ENCODE measurements at regions not wholly inside any gene's neighbourhood (a gene's known extent, or its start where the extent isn't known, plus 50 kb on each side); places are given as distances from the start of the nearest gene placed in this dataset.
"Not testable (repeated sequence)": the region's sequence is repeated elsewhere in the genome, so short reads cannot be mapped to it uniquely, and the experiment has no call there.

DNA sequence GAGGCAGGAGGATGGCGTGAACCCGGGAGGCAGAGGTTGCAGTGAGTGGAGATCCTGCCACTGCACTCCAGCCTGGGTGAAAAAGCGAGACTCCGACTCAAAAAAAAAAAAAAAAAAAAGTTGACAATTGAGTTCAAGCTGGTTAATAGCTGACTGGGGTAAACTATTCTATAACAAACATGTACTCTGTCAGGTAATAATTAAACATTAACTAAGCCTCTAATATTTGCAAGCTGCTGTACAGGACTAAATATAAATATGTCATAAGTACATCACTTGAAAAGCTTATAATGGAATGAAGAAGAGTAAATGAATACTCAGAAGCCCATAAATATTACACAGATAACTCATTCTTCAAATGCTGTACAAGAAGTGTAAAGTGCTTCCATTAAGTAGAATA, 190.4 kb upstream of the CRIM1 start:
- ATAC-seq, result no peak
- Mint-ChIP-seq H3K4me1 (ENCODE audit: low read depth) (no peaks in the 10 kb centered on the region), H3K27me3 (ENCODE audit: low read depth) (peaks cover 9% of the 10 kb centered on the region), H3K4me3 (no peak overlapping the region), H3K9me3 (no peaks in the 10 kb centered on the region), H3K36me3 (ENCODE audit: insufficient read depth) (no peaks in the 10 kb centered on the region)
- no peak for DNase-seq

DNA sequence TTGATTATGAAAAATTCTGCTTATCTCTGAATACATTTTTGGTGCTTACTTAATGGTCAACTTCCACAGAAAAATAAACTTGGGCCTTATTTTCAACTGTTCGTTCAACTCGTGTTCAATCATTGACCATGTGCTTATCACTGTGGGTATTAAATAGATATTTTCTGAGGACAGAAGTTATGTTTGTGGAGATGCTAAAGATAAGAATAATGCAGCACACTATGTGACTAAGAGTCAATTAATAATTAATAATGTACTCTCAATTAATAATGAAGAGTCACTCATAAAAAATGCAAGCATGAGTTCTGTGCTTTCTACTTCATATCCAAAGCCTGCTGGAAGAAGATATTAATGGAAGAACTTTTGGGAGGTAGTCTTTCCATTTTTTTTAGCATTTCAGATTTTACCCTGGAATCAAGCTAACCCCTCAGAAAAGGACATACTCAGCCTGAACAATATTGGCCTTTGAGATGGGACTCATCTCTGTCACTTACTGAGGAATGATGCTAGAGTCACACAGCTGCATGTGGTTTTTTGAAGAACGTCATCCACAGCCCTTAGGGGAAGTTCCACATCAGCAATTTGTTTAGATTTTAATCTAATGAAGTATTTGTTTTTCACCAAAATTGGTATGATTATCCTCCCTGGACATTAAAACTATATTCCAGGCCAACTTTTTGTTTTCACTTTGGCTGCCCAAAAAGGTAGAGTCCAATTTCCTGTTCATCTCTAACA, 191.9 kb upstream of the CRIM1 start:
- no peak overlapping the region for H3K4me3 Mint-ChIP-seq
- ATAC-seq, result no peak
- H3K9me3 Mint-ChIP-seq, result no peaks in the 10 kb centered on the region
- no peaks in the 10 kb centered on the region for H3K4me1 Mint-ChIP-seq (ENCODE audit: low read depth)
- peaks cover 7% of the 10 kb centered on the region for H3K27me3 Mint-ChIP-seq (ENCODE audit: low read depth)
- no peaks in the 10 kb centered on the region for H3K36me3 Mint-ChIP-seq (ENCODE audit: insufficient read depth)
- DNase-seq, result no peak

DNA sequence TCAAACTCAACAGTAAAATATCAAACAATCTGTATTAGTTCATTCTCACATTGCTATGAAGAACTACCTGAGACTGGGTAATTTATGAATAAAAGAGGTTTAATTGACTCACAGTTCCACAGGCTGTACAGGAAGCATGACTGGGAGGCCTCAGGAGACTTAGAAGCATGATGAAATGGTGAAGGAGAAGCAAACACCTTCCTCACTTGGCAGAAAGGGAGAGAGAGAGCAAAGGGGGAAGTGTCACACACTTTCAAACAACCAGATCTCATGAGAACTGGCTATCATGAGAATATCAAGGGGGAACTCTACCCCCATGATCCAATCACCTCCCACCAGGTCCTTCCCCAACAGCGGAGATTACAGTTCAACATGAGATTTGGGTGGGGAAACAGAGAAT, 198.5 kb upstream of the CRIM1 start:
- H3K4me3 Mint-ChIP-seq; H3K36me3 Mint-ChIP-seq (ENCODE audit: insufficient read depth); H3K27me3 Mint-ChIP-seq (ENCODE audit: low read depth); H3K9me3 Mint-ChIP-seq; H3K4me1 Mint-ChIP-seq (ENCODE audit: low read depth); DNase-seq; ATAC-seq: not testable (repeated sequence)

DNA sequence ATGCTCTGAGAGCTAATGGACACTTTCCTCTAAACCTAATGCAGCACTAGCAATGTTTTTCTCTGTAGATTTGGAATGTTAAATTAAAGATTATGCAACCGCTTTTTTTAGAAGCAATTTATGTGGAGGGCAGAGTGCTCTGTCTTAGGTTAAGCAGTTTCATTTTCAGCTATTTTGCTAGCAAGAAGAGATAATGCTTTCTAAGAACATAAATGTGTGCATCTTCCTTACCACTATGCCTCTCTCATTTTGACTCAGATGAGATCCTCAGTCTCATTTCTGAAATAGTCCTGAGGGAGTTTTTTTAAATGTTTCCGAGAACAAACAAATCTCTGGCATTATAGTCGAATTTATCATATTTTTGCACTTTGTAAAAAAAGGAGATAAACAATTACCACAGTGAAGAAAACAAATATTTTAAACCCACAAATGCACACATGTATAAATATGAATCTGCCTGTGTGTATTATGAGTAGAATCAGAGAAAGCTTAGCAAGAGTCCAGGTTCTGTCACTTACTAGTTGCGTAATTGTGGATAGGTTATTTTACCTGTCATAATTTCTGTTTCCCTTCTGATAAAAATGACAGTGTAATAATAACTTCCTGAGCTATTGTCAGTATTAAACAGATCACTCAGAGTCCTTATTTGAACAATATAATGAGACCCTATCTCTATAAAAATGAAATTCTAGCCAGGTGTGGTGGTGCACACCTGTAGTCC, 207.7 kb upstream of the CRIM1 start:
- no peaks in the 10 kb centered on the region for H3K36me3 Mint-ChIP-seq (ENCODE audit: insufficient read depth)
- H3K4me1 Mint-ChIP-seq (ENCODE audit: low read depth), result peaks cover 15% of the 10 kb centered on the region
- no peak overlapping the region for H3K4me3 Mint-ChIP-seq
- H3K27me3 Mint-ChIP-seq (ENCODE audit: low read depth), result peaks cover 2% of the 10 kb centered on the region
- peak; percentile 78 for ATAC-seq
- no peaks in the 10 kb centered on the region for H3K9me3 Mint-ChIP-seq
- no peak for DNase-seq

DNA sequence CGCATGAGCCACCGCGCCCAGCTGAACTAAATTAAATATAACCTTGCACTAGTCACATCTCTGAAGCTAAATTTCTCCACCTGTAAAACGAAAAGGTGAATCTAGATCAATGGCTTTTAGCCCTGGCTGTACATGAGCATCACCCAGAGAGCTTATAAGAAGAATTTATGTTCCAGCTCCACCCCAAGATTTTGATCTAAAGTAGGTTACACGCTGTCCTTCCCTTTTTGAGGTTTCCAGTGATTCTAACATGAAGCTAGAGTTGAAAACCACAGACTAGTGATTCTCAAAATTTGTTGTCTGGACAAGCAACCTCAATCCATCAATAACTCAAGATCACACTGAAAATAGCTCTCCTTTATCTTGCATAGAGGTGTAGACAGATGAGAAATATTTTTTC, 208.8 kb upstream of the CRIM1 start:
- Mint-ChIP-seq H3K27me3 (ENCODE audit: low read depth) (peaks cover 2% of the 10 kb centered on the region), H3K36me3 (ENCODE audit: insufficient read depth) (no peaks in the 10 kb centered on the region), H3K9me3 (no peaks in the 10 kb centered on the region), H3K4me1 (ENCODE audit: low read depth) (peaks cover 15% of the 10 kb centered on the region), H3K4me3 (no peak overlapping the region)
- ATAC-seq, result no peak
- DNase-seq, result no peak

DNA sequence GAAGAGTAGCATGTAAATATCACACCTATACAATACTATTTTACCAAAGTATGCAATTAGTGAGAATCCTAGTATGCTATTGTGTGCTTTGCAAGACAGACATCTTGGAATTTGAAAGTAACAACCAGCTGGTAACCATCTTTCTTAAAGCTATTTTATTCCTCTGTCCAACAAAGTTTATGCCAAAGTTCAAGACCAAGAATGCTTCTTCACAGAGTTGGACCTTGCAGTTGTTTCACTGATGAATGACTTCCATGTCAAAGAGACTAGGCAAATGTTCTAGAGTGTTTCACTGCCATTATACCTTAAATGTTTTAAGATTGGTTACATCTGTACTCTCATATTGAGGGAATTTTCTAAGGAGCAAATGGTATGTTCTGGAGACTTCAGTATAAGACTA, 215.2 kb upstream of the CRIM1 start:
- no peak for ATAC-seq
- Mint-ChIP-seq H3K36me3 (ENCODE audit: insufficient read depth) (no peaks in the 10 kb centered on the region), H3K27me3 (ENCODE audit: low read depth) (no peaks in the 10 kb centered on the region), H3K9me3 (no peaks in the 10 kb centered on the region), H3K4me3 (no peak overlapping the region), H3K4me1 (ENCODE audit: low read depth) (peaks cover 8% of the 10 kb centered on the region)
- DNase-seq, result no peak

DNA sequence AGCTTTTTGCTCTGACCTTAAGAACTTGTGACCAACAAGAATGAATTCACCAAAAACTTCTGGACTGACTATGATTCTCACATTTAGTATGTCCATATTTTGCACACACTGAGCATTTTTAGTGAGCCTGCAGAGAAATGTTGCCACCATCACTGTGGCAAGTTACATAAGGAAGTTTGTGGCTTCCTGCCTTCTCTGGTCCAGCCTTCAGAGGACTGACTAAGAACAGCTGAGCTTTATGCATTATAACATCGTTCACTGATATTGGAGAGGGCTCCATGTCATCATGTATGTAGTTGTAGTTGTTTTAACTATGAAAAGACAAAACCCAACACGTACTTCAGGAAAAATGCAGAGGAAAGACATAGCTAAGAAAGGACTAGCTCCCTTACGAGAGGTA, 218.0 kb upstream of the CRIM1 start:
- no peak for DNase-seq
- ATAC-seq, result no peak
- Mint-ChIP-seq H3K4me1 (ENCODE audit: low read depth) (peaks cover 8% of the 10 kb centered on the region), H3K36me3 (ENCODE audit: insufficient read depth) (no peaks in the 10 kb centered on the region), H3K9me3 (no peaks in the 10 kb centered on the region), H3K27me3 (ENCODE audit: low read depth) (peaks cover 2% of the 10 kb centered on the region), H3K4me3 (no peak overlapping the region)

DNA sequence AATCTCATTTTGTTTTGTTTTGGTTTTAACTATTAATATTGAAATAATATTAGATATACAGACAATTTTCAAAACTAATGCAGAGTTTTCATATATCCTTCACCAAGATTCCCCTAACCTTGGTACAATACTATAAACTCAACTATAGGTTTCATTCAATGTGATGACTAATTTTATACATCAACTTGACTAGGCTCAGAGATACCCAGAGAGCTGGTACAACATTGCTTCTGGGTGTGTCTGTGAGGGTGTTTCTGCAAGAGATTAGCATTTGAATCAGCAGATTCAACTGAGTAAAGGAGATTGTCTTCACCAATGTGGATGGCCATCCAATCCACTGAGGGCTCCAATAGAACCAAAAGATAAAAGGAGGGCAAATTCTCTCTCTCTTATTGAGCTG, 221.3 kb upstream of the CRIM1 start:
- ATAC-seq (peak in 1 of 2 donors; percentile 23), DNase-seq (no peak)
- no peaks in the 10 kb centered on the region for H3K9me3 Mint-ChIP-seq
- H3K4me3 Mint-ChIP-seq, result no peak overlapping the region
- H3K4me1 Mint-ChIP-seq (ENCODE audit: low read depth), result peaks cover 8% of the 10 kb centered on the region
- no peaks in the 10 kb centered on the region for H3K36me3 Mint-ChIP-seq (ENCODE audit: insufficient read depth)
- H3K27me3 Mint-ChIP-seq (ENCODE audit: low read depth), result peaks cover 2% of the 10 kb centered on the region

DNA sequence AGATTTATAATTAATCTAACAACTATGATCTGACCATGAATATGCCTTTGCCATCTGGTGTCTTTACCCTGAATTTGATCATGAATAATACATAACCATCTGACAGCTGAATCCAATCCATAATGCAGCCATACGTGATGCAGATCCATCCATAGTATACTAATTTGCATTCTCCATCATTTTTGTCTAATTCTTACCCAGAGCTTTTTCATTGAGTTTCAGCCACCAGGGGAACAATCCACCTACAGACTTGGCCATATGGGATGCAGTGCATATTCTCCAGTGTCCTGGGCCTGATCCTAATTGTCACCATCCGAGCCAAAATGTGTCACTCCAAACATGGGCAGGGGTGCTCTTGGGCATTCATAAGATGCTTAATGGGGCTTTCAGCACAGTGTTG, 227.2 kb upstream of the CRIM1 start:
- ATAC-seq, result no peak
- H3K4me3 Mint-ChIP-seq, result no peak overlapping the region
- H3K27me3 Mint-ChIP-seq (ENCODE audit: low read depth), result peaks cover 6% of the 10 kb centered on the region
- DNase-seq, result no peak
- no peaks in the 10 kb centered on the region for H3K36me3 Mint-ChIP-seq (ENCODE audit: insufficient read depth)
- H3K9me3 Mint-ChIP-seq, result no peaks in the 10 kb centered on the region
- H3K4me1 Mint-ChIP-seq (ENCODE audit: low read depth), result peaks cover 9% of the 10 kb centered on the region

DNA sequence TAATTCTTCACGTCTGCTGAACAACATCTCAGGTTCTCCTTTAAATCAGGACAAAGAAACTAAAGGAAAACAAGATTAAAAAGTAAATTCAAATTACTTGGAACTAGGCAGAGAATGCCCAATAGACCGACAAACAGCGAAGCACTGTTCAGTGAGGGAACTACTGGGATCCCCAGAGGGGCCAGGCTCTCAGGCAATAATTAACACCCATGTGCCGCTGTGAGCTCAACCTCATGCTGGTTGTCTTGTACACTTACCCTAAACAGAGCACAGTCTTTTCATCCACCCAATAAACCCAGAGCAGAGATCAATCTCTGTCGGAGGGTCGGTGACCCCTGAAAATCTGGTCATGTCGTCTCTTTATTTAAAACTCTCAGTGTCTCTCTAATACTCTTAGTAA, 229.9 kb upstream of the CRIM1 start:
- Mint-ChIP-seq H3K4me3 (no peak overlapping the region), H3K27me3 (ENCODE audit: low read depth) (peaks cover 16% of the 10 kb centered on the region), H3K9me3 (peaks cover 5% of the 10 kb centered on the region), H3K4me1 (ENCODE audit: low read depth) (peaks cover 9% of the 10 kb centered on the region), H3K36me3 (ENCODE audit: insufficient read depth) (no peaks in the 10 kb centered on the region)
- DNase-seq, result no peak
- ATAC-seq, result no peak

DNA sequence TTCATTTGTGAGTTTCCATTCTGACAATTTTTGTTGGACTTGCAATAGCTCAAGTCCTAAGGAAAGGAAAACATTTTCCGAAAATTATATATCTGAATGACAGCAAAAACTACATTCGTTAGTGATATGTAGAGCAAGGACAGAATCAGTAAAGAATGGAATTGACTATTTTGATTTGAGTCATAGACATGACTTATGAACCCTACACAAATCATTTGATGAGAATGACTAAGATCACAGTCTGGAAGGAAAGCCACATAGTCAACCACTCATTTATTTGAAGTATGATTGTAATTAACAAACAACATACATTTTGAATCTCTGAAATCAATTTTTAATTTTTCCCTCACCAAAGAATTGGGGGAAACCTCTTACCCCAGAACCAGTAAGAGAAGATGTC, 231.6 kb upstream of the CRIM1 start:
- ATAC-seq (peak; percentile 90 to 94), DNase-seq (no peak)
- no peaks in the 10 kb centered on the region for H3K36me3 Mint-ChIP-seq (ENCODE audit: insufficient read depth)
- no peak overlapping the region for H3K4me3 Mint-ChIP-seq
- peaks cover 16% of the 10 kb centered on the region for H3K27me3 Mint-ChIP-seq (ENCODE audit: low read depth)
- peaks cover 7% of the 10 kb centered on the region for H3K9me3 Mint-ChIP-seq
- H3K4me1 Mint-ChIP-seq (ENCODE audit: low read depth), result peaks cover 9% of the 10 kb centered on the region

DNA sequence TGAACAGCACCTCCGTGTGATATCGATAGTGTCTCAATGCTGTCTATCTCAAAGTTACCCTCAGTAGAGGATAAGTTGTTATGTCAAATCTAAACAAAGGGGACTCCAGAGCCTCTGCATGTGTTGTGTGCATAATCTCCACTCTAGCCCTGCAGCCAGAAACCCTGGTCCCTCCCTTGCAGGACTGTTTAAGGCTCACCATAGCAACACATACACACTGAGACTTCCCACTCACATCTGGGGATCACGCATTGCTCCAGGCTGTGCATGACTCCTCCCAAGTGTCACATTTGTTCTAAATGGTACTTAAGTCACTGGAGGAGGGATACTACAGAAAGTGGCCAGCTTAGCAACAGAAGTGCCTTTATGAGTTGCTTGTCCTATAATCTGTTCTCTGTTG, 258.6 kb upstream of the CRIM1 start:
- ATAC-seq (no peak), DNase-seq (no peak)
- Mint-ChIP-seq H3K4me3 (no peak overlapping the region), H3K4me1 (ENCODE audit: low read depth) (no peaks in the 10 kb centered on the region), H3K9me3 (no peaks in the 10 kb centered on the region), H3K27me3 (ENCODE audit: low read depth) (no peaks in the 10 kb centered on the region), H3K36me3 (ENCODE audit: insufficient read depth) (no peaks in the 10 kb centered on the region)

DNA sequence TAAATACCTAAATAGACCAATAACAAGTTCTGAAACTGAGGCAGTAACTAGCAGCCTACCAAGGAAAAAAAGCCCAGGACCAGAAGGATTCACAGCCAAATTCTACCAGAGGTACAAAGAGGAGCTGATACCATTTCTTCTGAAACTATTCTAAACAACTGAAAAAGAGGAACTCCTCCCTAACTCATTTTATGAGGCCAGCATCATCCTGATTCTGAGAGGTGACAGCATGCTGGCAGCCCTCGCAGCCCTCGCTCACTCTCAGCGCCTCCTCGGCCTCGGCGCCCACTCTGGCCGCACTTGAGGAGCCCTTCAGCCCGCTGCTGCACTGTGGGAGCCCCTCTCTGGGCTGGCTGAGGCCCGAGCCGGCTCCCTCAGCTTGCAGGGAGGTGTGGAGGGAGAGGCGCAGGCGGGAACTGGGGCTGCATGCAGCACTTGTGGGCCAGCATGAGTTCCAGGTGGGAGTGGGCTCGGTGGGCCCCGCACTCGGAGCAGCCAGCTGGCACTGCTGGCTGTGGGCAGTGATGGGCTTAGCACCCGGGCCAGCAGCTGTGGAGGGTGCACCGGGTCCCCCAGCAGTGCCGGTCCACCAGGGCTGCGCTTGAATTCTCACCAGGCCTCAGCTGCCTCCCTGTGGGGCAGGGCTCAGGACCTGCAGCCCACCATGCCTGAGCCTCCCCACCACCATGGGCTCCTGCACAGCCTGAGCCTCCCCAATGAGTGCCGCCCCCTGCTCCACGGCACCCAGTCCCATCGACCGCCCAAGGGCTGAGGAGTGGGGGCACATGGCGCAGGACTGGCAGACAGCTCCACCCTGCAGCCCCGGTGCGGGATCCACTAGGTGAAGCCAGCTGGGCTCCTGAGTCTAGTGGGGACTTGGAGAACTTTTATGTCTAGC, 263.5 kb upstream of the CRIM1 start:
- ATAC-seq; H3K27me3 Mint-ChIP-seq (ENCODE audit: low read depth); H3K9me3 Mint-ChIP-seq; H3K36me3 Mint-ChIP-seq (ENCODE audit: insufficient read depth); H3K4me3 Mint-ChIP-seq; H3K4me1 Mint-ChIP-seq (ENCODE audit: low read depth); DNase-seq: not testable (repeated sequence)

DNA sequence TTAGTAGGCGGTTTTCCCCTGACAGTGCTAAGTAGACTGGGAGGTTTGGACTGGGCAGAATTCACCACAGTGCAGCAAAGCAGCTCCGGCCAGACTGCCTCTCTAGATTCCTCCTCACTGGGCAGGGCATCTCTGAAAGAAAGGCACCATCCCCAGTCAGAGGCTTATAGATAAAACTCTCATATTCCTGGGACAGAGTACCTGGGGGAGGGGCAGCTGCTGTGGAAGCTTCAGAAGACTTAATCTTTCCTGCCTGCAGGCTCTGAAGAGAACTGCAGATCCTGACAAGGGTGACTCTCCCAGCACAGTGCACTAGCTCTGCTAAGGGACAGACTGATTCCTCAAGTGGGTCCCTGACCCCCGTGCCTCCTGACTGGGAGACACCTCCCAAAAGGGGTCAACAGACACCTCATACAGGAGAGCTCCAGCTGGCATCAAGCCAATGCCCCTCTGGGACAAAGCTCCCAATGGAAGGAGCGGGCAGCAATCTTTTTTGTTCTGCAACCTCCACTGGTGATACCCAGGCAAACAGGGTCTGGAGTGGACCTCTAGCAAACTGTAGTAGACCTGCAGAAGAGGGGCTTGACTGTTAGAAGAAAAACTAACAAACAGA, 266.8 kb upstream of the CRIM1 start:
- ATAC-seq (no peak), DNase-seq (no peak)
- Mint-ChIP-seq H3K4me1 (ENCODE audit: low read depth) (no peaks in the 10 kb centered on the region), H3K36me3 (ENCODE audit: insufficient read depth) (no peaks in the 10 kb centered on the region), H3K4me3 (no peak overlapping the region), H3K9me3 (no peaks in the 10 kb centered on the region), H3K27me3 (ENCODE audit: low read depth) (peaks cover 10% of the 10 kb centered on the region)
